HUES64 (cell line): ENCODE measurements at regions not wholly inside any gene's neighbourhood (a gene's known extent, or its start where the extent isn't known, plus 50 kb on each side); places are given as distances from the start of the nearest gene placed in this dataset.

ENCODE experiments used
- H3K27ac ChIP-seq: 2 replicates; pipeline ENCODE4 v1.7.0; 2013; ENCODE audit warnings: low read depth, low read length, inconsistent platforms
- H3K27me3 ChIP-seq: 2 replicates; pipeline ENCODE4 v1.6.1; 2013; ENCODE audit warnings: mild to moderate bottlenecking, low read length; ENCODE audit not compliant: insufficient read depth
- H3K36me3 ChIP-seq: 2 replicates; pipeline ENCODE4 v1.6.1; 2013; ENCODE audit warnings: mild to moderate bottlenecking, low read length; ENCODE audit not compliant: insufficient read depth
- H3K4me1 ChIP-seq: 2 replicates; pipeline ENCODE4 v1.6.1; 2013; ENCODE audit warnings: mild to moderate bottlenecking, low read length, moderate library complexity; ENCODE audit not compliant: insufficient read depth
- H3K4me3 ChIP-seq: 2 replicates; pipeline ENCODE4 v1.5.1; 2013; ENCODE audit warnings: mild to moderate bottlenecking, low read length, moderate library complexity
- H3K9ac ChIP-seq: 2 replicates; pipeline ENCODE4 v1.6.1; 2013; ENCODE audit warnings: mild to moderate bottlenecking, low read depth, low read length
- H3K9me3 ChIP-seq: 2 replicates; pipeline ENCODE4 v1.6.1; 2013; ENCODE audit warnings: low read depth, low read length; ENCODE audit not compliant: insufficient read depth
- WGBS: fragments of 150-250, 120-280 bp; methylation state at CpG from one replicate; pipeline ENCODE4 v1.1.7; 2013; ENCODE audit warnings: missing lambda C conversion rate; 5-methylcytosine and 5-hydroxymethylcytosine counted together

DNA sequence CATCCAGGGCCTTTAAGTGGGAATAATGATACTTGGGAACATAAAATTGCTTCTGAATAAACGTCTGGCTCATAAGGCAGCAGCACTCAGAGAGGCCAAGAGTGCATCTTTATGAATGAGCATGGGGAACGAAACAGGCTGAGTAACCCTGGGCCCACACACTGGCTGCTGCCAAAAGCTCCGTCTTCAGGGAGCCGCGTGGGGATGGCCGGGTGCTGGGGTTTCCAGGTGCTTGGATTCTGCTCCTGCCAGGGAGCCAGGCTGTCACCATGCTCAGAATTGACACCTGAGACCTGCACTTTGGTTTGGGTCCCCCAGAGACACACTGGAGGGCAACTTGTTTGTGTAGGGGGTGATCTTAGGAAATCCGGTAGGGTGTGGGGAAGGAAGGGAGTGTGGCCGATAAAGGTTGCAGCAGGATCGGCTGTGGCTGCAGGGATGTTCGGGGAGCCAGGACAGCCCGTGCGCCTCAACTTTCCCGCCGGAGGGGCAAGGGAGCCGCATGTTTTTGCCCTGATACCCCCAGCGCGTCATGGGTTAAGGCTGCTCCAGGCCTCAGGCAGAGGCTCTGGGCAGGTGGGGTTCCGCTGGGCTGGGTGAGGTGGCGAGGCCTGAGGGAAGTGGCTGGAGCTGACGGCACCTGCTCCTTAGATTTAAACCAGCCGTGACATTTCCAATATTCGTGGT, 101.8 kb downstream of the YTHDF1 start:
- no peaks in the 10 kb centered on the region for H3K36me3 ChIP-seq
- H3K9me3 ChIP-seq, result peaks cover 5% of the 10 kb centered on the region; the same call in 1 of the 2 replicates
- H3K4me3 ChIP-seq, result no peak overlapping the region
- H3K9ac ChIP-seq, result no peak overlapping the region
- no peak overlapping the region for H3K27ac ChIP-seq
- H3K27me3 ChIP-seq, result peaks cover 18% of the 10 kb centered on the region
- WGBS, result 85% methylated on average over 22 of the region's 22 CpGs
- no peaks in the 10 kb centered on the region for H3K4me1 ChIP-seq

DNA sequence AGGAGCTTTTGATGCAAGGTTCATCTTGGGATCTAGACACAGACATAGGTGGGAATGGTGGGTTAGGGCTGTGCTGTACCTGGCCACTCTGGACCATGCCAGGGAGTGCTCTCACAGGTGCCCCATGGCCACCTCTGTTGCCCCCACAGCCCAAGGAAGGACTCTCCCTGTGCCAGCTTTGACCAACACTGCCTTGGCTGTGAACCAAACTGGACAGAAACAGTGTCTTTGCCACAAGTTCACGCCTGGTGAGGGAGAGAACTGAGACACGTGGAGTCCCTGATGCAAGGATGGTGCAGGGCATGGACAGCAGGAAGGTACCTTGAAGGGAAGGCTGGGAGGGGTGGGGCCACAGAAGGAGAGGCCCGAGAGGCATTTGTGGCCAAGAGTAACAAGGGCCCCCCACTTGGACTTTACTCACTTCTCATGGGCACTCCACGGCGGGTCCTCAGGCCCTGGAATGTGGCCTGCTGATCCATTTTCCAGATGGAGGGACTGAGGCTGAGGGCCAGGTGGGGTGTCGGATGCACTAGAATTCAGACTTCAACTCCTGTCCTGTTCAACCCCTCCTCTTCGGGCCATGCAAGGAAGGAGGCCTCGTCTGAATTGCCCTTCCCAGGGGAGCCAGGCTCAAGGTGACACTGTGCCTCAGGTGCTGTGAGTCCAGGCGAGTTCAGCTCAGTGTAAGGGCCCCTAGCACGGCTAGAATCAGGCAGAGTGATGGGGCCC, 103.3 kb downstream of the YTHDF1 start:
- no peaks in the 10 kb centered on the region for H3K4me1 ChIP-seq
- H3K36me3 ChIP-seq, result no peaks in the 10 kb centered on the region
- peaks cover 18% of the 10 kb centered on the region for H3K27me3 ChIP-seq
- H3K27ac ChIP-seq, result no peak overlapping the region
- H3K9ac ChIP-seq, result no peak overlapping the region
- no peak overlapping the region for H3K4me3 ChIP-seq
- 86% methylated on average over 10 of the region's 10 CpGs for whole genome bisulfite sequencing
- peaks cover 5% of the 10 kb centered on the region; the same call in 1 of the 2 replicates for H3K9me3 ChIP-seq

DNA sequence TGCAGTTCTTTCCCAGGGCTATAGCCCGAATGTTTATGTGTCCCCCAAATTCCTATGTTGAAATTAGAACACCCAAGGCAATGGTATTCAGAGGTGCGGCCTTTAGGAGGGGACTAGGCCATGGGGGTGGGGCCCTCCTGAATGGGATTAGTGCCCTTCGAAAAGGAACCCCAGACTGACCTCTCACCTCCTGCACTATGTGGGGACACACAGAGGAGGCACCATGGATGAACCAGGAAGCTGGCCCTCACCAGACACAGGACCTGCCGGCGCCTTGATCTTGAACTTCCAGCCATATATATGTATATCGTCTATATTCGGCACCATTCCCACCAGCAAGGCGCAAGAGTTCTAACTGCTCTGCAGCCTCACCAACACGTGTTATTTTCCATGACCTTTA, 101.5 kb upstream of the BHLHE23 start:
- H3K27me3 ChIP-seq, result peaks cover 7% of the 10 kb centered on the region

DNA sequence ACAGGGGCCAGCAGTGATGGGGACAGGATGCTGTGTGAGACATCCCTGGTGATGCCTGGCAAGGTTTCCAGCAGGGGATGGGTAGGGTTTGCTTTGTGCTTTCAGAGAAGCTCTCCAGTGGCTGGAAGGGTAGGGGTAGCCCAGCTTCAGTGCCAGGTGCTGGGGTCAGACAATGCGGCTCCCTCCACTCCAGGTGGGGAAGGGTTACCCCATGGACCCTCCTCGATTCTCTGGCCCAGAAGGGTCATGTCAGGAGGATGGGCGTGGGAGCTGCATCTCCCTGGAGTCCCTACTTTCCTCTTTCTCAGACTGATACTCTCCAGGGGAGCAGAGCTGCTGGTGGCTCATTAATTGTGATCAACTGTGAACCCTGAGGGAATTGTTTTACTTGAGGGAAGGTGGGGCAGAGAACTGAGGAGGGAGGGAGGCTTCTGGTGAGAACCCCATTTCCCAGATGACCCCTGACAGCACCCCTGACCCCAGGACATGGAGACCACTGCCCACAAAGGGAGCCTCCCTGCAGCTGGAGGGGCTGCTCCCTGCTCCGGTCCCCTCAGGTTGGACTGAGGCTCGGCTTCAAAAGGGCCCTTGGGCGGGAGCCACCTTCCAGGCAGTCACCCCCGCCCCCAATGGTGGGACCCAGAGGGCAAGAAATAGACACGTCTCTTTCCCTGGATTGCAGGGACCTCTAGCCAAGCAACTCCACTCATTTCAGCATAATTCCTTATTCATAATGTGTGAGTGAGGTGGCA, 100.9 kb upstream of the BHLHE23 start:
- H3K27me3 ChIP-seq, result peaks cover 12% of the 10 kb centered on the region
- 80% methylated on average over 8 of the region's 8 CpGs for WGBS
- no peak overlapping the region for H3K4me3 ChIP-seq
- H3K36me3 ChIP-seq, result no peaks in the 10 kb centered on the region
- no peaks in the 10 kb centered on the region for H3K4me1 ChIP-seq
- no peak overlapping the region for H3K9ac ChIP-seq
- H3K27ac ChIP-seq, result no peak overlapping the region
- peaks cover 5% of the 10 kb centered on the region; the same call in 1 of the 2 replicates for H3K9me3 ChIP-seq

More for the DNA sequence above, 101.5 kb upstream of the BHLHE23 start:
- no peak overlapping the region for H3K9ac ChIP-seq
- H3K36me3 ChIP-seq, result no peaks in the 10 kb centered on the region
- WGBS, result 94% methylated on average over 8 of the region's 9 CpGs
- H3K4me1 ChIP-seq, result no peaks in the 10 kb centered on the region
- H3K27ac ChIP-seq, result no peak overlapping the region
- H3K4me3 ChIP-seq, result no peak overlapping the region
- peaks cover 5% of the 10 kb centered on the region; the same call in 1 of the 2 replicates for H3K9me3 ChIP-seq

DNA sequence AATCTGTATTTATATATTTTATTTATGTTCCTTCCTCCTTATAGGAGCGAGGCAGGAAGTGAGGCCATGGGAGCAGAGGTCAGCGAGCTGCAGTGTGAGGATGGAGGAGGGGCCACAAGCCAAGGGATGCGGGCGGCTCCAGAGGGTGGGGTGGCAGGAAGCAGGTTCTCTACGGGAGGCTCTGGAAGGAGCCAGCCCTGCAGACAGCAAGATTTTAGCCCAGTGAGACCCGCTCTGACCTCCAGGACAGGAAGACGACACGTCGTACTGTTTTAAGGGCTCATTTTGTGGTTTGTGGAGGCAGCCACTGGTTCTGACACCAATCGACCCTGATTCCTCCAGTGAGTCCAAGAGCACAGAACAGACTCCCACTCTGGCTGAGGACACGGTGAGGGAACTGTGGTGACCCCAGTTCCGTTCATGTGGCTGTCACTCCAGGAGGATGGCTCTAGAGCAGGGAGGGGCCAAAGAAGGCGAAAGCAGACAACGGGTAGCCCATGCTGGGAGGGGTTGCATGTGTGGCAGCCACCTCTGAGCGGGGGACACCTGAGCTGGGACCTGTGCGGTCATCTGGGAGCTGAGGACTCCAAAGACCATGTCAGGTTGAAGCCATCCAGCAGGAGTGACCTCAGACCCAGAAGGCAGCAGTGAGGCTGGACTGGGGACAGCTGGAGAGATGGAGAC, 100.1 kb upstream of the BHLHE23 start:
- WGBS, result 88% methylated on average over 16 of the region's 16 CpGs

DNA sequence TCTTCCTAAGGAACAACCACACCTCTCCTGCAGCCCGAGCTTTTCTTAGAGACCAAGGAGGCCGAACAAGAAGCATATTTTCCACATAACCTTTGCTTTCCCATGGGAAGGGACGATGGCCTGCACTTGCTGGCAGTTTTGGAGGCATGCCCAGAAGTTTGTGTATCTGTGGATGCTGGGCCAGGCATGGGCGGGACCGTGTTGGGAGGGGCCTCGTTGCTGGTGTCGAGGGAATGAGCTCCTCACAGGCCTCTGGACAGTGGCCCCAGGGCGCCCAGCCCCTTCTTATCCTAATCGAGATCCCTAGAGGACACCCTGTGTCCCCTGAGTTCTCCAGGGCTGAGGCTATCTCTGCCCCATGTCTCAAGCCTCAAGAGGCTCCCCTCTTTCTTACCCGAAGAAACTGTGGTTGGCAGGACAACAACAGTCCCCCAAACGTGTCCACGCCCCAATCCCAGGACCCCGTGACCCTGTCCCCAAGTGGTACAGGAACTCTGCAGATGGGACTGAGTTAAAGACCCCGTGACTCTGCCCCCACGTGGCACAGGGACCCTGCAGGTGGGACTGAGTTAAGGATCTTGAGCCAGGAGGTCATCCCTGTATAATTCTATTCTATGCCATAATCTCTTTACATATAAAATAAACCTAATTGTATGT, 99.5 kb upstream of the BHLHE23 start:
- Histone ChIP-seq H3K27ac (no peak overlapping the region), H3K4me3 (no peak overlapping the region), H3K9me3 (no peaks in the 10 kb centered on the region), H3K9ac (no peak overlapping the region), H3K4me1 (no peaks in the 10 kb centered on the region), H3K36me3 (no peaks in the 10 kb centered on the region), H3K27me3 (peaks cover 26% of the 10 kb centered on the region)
- 85% methylated on average over 15 of the region's 15 CpGs for WGBS

More for the DNA sequence above, 100.1 kb upstream of the BHLHE23 start:
- peaks cover 19% of the 10 kb centered on the region for H3K27me3 ChIP-seq
- no peak overlapping the region for H3K9ac ChIP-seq
- H3K27ac ChIP-seq, result no peak overlapping the region
- H3K36me3 ChIP-seq, result no peaks in the 10 kb centered on the region
- H3K4me3 ChIP-seq, result no peak overlapping the region
- H3K9me3 ChIP-seq, result peaks cover 5% of the 10 kb centered on the region; the same call in 1 of the 2 replicates
- H3K4me1 ChIP-seq, result no peaks in the 10 kb centered on the region

DNA sequence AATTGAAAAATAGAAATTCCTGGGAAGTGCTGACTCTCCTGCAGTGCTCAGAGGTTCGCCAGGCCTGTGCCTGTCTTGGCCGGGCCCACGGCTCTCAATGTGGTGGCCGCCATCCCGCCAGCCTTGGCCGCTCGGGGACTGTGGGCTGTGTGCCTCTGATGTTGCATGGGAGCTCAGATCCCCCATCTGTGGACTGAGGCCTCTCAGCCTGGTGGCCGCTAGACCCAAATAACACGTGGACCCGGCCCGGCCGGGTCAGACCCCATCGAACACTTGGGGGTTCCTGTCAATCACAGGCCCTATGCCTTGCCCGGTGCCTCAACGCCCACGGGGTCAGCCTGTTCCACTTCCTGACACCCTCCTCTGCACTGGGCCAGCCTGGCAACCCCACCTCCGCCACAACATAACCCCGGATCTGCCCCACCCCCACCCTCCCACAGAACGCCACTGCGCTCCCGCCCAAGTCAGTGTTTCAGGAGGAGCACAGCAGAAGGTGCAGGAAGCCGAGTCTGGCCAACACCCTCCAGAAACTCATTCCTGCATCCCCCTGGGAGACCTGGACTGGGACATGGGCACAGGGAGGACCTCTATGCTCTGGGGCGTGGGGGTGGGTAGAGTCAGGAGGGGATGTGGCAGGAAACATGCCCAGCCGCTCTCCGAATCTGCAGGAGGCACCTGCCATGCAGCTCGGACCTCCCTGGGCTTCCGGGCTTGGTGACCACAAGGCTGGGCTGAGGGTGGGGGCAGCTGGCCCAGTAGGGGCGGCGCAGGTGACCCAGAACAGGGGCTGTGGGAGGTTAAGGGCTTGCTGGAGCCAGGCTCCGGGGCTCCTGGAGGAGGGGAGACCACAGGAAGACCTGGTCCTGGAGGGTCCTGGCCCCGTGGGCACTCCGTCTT, 98.7 kb upstream of the BHLHE23 start:
- 0 out of 2 replicates have a peak, but pooled peaks cover 5% of the 10 kb centered on the region for H3K4me1 ChIP-seq
- H3K4me3 ChIP-seq, result no peak overlapping the region
- 85% methylated on average over 32 of the region's 32 CpGs for WGBS
- H3K9ac ChIP-seq, result no peak overlapping the region
- peaks cover 34% of the 10 kb centered on the region for H3K27me3 ChIP-seq
- H3K36me3 ChIP-seq, result no peaks in the 10 kb centered on the region
- H3K9me3 ChIP-seq, result no peaks in the 10 kb centered on the region
- H3K27ac ChIP-seq, result no peak overlapping the region

DNA sequence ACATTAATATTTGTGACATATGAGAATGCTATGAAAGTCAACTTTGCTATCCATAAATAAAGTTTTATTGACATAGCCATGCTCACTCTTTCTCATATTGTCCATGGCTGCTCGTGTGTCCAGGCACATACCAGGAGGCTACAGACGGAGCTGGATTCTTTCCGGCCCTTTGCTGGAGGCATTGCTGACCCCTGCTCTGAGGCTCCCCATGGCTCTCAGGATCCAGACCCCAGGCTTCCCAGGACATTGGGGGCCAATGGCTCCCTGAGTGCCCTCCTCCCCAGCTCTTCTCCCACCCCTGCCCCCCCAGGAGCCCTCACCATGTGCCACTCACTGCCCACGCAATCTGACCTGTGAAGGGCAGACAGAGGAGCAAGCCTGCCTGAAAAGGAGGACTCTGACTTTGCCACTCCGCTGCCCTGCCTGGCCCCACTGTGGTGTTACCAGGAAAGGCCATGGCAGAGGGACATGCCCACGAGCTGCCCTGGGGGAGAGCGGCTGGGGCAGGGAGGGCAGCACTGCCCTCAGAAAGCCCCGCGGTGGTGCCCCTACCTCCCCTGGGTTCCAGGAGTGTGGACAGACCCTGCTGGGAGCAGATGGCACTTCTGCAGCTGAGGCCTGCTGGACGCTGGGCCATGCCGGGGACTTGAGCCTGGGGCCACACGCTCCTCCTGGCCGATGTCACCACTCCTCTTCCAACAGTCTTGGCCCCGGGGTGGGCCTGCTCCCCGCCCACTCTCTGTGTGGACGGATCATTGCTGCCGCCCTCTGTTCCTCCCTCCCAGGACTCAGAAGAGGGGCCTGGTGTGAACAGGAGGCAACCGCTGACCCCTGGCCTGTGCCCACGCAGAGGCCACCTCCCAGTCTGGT, 97.8 kb upstream of the BHLHE23 start:
- no peak overlapping the region for H3K4me3 ChIP-seq
- H3K27me3 ChIP-seq, result peaks cover 43% of the 10 kb centered on the region
- H3K4me1 ChIP-seq, result 0 out of 2 replicates have a peak, but pooled peaks cover 6% of the 10 kb centered on the region
- no peak overlapping the region for H3K27ac ChIP-seq
- no peaks in the 10 kb centered on the region for H3K9me3 ChIP-seq
- H3K36me3 ChIP-seq, result no peaks in the 10 kb centered on the region
- H3K9ac ChIP-seq, result no peak overlapping the region
- WGBS, result 83% methylated on average over 19 of the region's 19 CpGs
